DOHH2 (cell line): ENCODE measurements at regions not wholly inside any gene's neighbourhood (a gene's known extent, or its start where the extent isn't known, plus 50 kb on each side); places are given as distances from the start of the nearest gene placed in this dataset.

ENCODE experiments used
- EZH2phosphoT487 ChIP-seq: fragments of 200-600 bp; sonication (generic); IDR thresholded peaks from 2 replicates; pipeline ENCODE4 v1.6.1; 2017; ENCODE audit warnings: borderline replicate concordance, mild to moderate bottlenecking, antibody characterized with exemption, low read length, moderate library complexity, mixed read lengths
- TF ChIP-seq, protein P1 (sequence below): fragments of 200-600 bp; sonication (generic); IDR thresholded peaks from one replicate; pipeline ENCODE4 v1.5.1; 2014; ENCODE audit warnings: antibody characterized with exemption, mild to moderate bottlenecking, low read depth, low read length; ENCODE audit not compliant: poor library complexity, severe bottlenecking

- TF ChIP-seq, protein P1, sequence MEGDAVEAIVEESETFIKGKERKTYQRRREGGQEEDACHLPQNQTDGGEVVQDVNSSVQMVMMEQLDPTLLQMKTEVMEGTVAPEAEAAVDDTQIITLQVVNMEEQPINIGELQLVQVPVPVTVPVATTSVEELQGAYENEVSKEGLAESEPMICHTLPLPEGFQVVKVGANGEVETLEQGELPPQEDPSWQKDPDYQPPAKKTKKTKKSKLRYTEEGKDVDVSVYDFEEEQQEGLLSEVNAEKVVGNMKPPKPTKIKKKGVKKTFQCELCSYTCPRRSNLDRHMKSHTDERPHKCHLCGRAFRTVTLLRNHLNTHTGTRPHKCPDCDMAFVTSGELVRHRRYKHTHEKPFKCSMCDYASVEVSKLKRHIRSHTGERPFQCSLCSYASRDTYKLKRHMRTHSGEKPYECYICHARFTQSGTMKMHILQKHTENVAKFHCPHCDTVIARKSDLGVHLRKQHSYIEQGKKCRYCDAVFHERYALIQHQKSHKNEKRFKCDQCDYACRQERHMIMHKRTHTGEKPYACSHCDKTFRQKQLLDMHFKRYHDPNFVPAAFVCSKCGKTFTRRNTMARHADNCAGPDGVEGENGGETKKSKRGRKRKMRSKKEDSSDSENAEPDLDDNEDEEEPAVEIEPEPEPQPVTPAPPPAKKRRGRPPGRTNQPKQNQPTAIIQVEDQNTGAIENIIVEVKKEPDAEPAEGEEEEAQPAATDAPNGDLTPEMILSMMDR = no peak
- TF ChIP-seq EZH2phosphoT487 = no peak
These were observed 502.1 kb downstream of the RFC3 start for GRCh38 chr13:34320084-34320483.
